ENCODE measurements at regions not wholly inside any gene's neighbourhood (a gene's known extent, or its start where the extent isn't known, plus 50 kb on each side); places are given as distances from the start of the nearest gene placed in this dataset.

DNA sequence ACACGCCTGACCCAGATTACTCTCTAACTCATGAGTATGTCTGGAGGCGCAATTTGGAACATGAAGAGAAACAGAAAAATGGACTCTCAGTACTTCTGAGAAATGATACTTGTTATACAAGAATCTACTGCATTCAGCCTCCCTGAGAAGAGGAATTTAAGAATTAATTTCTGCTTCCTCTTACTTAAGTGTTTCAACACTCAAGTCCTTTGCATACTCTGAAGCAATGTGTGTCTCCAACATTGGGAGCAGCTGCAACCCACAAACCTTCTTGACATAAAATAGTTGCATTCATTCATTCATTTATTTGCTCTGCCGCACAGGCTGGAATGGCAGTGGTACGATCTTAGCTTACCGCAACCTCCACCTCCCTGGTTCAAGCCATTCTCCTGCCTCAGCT is 199.8 kb downstream of the NPIPA7 start:
- Histone ChIP-seq H2BK120ac (ENCODE audit: low read depth, low read length) (no peak overlapping the region), H3K14ac (replicated peaks; ENCODE audit: low read depth, low read length) (no peak overlapping the region), H3K23ac (ENCODE audit: low read depth, low read length) (no peak overlapping the region), H3K4me1 (ENCODE audit: control insufficient read depth, insufficient read depth, low read length) (no peaks in the 10 kb centered on the region), H3K4me3 (ENCODE audit: insufficient read depth, low read depth, low read length) (no peak overlapping the region), H2AFZ (replicated peaks; ENCODE audit: low read length, poor library complexity) (no peak overlapping the region), H2AK9ac (replicated peaks; ENCODE audit: low read depth, low read length, poor library complexity) (no peak overlapping the region), H4K20me1 (ENCODE audit: insufficient read depth, low read length) (no peaks in the 10 kb centered on the region), H2AK5ac (ENCODE audit: low read depth, low read length) (no peak overlapping the region), H3K9me1 (ENCODE audit: insufficient read depth, low read length) (no peaks in the 10 kb centered on the region), H3K4me2 (ENCODE audit: low read depth, low read length) (no peak overlapping the region), H3K4ac (ENCODE audit: low read depth, low read length) (no peak overlapping the region), H3K79me1 (ENCODE audit: low read depth in 1 of 2, low read length in 2 of 2) (no peaks in the 10 kb centered on the region), H4K8ac (ENCODE audit: low read depth in 2 of 2, low read length in 2 of 2) (no peak overlapping the region), H2BK15ac (ENCODE audit: low read depth, low read length) (no peak overlapping the region), H3K9me3 (ENCODE audit: control insufficient read depth, insufficient read depth, low read length) (no peaks in the 10 kb centered on the region), H2BK20ac (ENCODE audit: low read depth, low read length) (no peak overlapping the region), H4K5ac (ENCODE audit: low read depth, low read length) (no peak overlapping the region), H3K27ac (ENCODE audit: insufficient read depth, low read length) (no peak overlapping the region), H2BK5ac (ENCODE audit: low read depth, low read length, poor library complexity, severe bottlenecking) (no peak overlapping the region), H3K56ac (ENCODE audit: extremely low read depth, insufficient read depth, low read length) (no peak overlapping the region), H3K36me3 (ENCODE audit: control insufficient read depth, insufficient read depth, low read length) (no peaks in the 10 kb centered on the region), H3K18ac (ENCODE audit: low read depth, low read length) (no peak overlapping the region), H3K27me3 (ENCODE audit: control insufficient read depth, insufficient read depth, low read length) (no peaks in the 10 kb centered on the region), H3K9ac (ENCODE audit: low read depth, low read length) (no peak overlapping the region), H4K91ac (ENCODE audit: insufficient read depth, low read depth, low read length) (no peak overlapping the region)
- intact Hi-C loops (cut with micrococcal nuclease) (no loop called here), in situ Hi-C loops (cut with MboI; ENCODE audit: low sequenced_read_pairs) (no loop called here), dilution Hi-C loops (cut with HindIII; ENCODE audit: low sequenced_read_pairs, unreplicated experiment) (no loop called here)
- POLR2A ChIA-PET (ENCODE audit: unreplicated experiment) = no interaction called here
- TF ChIP-seq FOS (IDR thresholded peaks at IDR 0.05; ENCODE audit: low read depth, low read length) = no peak
- no peak for TF ChIP-seq SMC3 (IDR thresholded peaks at IDR 0.05; ENCODE audit: low read depth, low read length)
- no peak for TF ChIP-seq MXI1 (IDR thresholded peaks at IDR 0.05; ENCODE audit: borderline replicate concordance, low read depth, low read length)
- TF ChIP-seq CEBPB (IDR thresholded peaks at IDR 0.05; ENCODE audit: low read depth, low read length) = no peak
- TF ChIP-seq, protein P1, sequence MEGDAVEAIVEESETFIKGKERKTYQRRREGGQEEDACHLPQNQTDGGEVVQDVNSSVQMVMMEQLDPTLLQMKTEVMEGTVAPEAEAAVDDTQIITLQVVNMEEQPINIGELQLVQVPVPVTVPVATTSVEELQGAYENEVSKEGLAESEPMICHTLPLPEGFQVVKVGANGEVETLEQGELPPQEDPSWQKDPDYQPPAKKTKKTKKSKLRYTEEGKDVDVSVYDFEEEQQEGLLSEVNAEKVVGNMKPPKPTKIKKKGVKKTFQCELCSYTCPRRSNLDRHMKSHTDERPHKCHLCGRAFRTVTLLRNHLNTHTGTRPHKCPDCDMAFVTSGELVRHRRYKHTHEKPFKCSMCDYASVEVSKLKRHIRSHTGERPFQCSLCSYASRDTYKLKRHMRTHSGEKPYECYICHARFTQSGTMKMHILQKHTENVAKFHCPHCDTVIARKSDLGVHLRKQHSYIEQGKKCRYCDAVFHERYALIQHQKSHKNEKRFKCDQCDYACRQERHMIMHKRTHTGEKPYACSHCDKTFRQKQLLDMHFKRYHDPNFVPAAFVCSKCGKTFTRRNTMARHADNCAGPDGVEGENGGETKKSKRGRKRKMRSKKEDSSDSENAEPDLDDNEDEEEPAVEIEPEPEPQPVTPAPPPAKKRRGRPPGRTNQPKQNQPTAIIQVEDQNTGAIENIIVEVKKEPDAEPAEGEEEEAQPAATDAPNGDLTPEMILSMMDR (conservative IDR thresholded peaks at IDR 0.05; ENCODE audit: low read depth, low read length) = no peak
- TF ChIP-seq, protein P2, sequence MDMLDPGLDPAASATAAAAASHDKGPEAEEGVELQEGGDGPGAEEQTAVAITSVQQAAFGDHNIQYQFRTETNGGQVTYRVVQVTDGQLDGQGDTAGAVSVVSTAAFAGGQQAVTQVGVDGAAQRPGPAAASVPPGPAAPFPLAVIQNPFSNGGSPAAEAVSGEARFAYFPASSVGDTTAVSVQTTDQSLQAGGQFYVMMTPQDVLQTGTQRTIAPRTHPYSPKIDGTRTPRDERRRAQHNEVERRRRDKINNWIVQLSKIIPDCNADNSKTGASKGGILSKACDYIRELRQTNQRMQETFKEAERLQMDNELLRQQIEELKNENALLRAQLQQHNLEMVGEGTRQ (IDR thresholded peaks at IDR 0.05; ENCODE audit: low read depth, low read length) = no peak
- TF ChIP-seq POLR2A (IDR thresholded peaks at IDR 0.05; ENCODE audit: low read depth, low read length) = no peak
- TF ChIP-seq CHD1 (IDR thresholded peaks at IDR 0.05; ENCODE audit: low read depth, low read length) = no peak
- no peak for TF ChIP-seq RFX5 (IDR thresholded peaks at IDR 0.05; ENCODE audit: low read depth, low read length)
- CTCF ChIA-PET = no interaction called here
- WGBS, 2 experiments (ENCODE audit: extremely low coverage in 2 of 2, insufficient read length in 1 of 2) = no CpG with 5 or more reads among the region's 5 CpGs
- ATAC-seq (ENCODE audit: low read depth) (no peak), DNase-seq (no peak)
- BruUV-seq (replicated peaks) = no TSS peak
